EL (cell line): ENCODE measurements at regions not wholly inside any gene's neighbourhood (a gene's known extent, or its start where the extent isn't known, plus 50 kb on each side); places are given as distances from the start of the nearest gene placed in this dataset.

Experiments used
- DNase-seq: peaks from one replicate; pipeline ENCODE4 v3.0.0-alpha.2; 2016

DNA sequence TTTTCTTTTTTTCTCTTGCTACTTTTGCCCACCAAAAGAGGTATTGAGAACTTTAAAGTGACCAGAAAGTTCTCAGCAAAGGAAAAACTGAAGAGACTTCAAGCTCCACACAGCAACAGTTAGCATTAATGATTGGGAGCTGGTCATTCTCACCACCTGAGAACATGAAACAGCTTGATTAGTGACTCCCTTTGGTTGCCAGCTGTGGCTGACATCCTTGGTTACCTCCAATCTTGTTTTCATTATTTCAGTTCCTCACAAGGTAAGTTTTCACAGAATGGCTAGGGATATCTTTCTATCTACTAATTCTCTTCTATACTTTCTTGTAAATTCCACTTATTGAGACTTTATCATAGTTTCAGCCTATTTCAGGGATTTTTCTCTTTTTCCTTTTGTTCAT lies 427.9 kb downstream of the QKI start:
- DNase-seq, result no peak

DNA sequence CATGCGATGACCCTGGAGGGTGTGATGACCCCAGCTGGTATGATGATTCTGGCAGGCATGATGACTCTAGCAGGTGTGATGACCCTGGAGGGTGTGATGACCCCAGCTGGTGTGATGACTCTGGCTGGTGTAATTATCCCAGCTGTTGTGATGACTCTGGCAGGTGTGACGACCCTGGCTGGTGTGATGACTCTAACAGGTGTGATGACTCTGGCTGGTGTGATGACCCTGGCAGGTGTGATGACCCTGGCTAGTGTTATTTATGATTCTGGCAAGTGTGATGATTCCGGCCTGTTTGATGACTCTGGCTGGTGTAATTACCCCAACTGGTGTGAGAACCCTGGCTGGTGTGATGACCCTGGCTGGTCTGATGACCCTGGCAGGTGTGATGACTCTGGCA lies 427.2 kb downstream of the QKI start:
- no peak for DNase-seq

DNA sequence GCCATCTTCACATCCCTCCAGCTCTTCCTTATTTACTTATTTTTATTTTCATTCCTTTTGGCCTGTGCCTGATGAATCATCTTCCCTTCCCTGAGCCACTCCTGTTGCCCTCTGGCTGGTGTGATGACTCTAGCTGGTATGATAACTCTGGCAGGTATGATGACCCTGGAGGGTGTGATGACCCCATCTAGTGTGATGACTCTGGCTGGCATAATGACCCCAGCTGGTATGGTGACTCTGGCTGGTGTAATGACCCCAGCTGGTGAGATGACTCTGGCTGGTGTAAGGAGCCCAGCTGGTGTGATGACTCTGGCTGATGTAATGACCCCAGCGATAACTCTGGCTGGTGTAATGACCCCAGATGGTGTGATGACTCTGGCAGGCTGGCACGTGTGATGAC lies 426.8 kb downstream of the QKI start:
- DNase-seq, result peak; percentile 14

DNA sequence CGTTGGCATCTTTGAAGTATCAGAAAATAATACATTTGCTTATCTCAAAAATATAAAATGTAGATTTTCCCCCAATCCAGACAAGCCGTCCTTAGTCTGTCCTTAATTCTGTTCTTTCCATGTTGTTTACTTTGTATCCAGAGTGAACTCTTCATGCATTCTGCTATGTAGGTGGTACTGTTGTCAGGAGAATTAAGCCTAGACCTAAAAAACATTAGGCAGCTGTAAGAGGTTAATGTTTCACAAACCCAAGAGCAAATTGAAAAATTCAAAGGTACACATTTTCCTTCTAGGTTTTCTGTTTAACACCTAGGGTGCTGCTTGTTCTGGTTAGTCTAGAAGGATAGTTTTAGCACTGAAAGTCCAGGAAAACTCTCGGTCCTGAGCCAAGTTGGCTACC lies 426.4 kb downstream of the QKI start:
- no peak for DNase-seq

DNA sequence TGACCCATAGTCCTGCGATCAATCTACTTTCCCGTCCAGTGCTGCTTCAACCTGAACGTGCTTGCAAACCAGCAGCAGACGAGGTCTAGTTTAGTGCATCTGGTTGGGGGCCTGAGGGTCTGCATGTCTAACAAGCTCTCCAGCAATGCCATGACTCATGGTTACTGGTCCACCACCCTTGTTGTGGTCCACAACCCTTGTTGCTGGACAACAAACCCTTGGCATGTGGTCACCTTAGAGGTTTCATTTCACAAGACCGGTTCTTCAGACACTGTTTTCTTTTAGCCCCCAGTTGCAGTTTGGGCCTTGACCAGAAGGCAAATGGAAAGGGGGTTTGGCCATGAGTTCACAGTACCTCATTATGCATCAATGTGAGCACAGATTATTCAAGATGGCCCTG lies 424.8 kb downstream of the QKI start:
- no peak for DNase-seq

DNA sequence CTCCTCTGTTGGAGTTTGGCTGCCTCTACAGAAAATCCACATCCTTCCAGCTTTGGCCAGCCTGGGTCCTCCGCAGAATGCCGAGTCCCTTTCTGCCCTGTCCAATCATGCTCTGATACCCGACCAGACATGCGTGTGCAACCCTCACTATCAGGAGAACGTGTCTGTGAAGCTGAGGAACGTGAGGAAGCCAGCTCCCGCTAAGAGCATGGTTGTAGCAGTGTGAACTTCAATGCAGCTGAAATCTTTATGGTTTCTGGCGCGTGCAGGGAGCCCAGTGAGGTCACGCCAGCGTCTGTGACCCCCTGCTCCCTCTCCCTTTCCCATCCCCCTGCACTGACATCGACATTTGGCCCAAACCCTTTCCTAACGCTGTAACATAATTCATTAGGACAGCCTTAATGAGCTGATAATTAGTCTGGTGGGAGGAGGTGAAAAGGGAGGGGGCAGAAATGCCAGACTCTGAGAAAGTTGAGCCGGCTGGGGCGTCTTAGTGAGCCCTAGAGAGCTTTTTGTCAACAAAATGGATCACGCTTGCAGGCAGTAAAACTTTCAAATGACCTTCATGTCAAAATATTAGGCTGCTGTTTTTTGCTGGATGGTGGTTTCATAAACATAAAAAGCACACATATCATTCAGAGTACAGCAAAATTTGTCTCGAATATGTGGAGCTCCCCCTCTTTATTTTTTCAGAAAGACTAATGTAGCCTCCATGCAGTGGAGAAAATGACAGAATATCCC lies 423.3 kb downstream of the QKI start:
- DNase-seq, result peak; percentile 21

DNA sequence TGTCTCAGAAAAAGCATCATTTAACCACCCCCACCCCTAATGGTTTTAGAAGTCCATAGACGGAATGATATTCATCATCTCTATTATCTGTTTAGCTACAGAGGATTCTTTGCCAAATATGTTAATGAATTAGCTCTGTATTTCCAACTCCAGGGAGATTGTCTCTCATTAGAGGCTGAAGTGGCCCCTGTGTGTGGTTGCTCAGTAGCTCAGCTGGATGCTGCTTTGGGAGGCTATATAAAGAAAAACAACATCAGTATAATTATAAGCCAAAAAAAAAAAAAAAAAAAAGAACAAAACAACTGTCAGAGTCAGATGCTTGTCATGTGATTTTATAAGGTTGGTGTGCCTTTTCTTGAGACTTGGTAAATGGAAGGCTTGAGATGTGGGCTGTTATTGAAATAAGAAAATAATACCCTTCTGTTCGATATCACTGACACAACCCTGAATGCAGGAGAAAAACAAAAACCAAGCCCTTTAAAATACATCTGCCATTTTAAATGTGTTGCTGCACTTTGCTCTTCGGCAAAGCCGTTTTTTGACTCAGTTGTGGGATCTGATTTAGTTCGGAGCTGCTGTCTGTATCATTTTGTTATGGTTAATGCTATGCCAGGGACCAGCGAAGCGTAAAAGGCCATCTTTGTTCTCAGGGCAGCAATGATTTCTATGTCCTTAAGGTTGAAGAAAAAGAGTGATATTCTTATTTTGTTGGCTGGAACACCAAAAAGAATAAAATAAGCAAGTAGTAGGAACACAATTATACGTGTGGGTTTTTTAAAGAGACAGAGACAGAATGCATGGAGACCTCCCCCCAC lies 422.6 kb downstream of the QKI start:
- DNase-seq, result no peak

DNA sequence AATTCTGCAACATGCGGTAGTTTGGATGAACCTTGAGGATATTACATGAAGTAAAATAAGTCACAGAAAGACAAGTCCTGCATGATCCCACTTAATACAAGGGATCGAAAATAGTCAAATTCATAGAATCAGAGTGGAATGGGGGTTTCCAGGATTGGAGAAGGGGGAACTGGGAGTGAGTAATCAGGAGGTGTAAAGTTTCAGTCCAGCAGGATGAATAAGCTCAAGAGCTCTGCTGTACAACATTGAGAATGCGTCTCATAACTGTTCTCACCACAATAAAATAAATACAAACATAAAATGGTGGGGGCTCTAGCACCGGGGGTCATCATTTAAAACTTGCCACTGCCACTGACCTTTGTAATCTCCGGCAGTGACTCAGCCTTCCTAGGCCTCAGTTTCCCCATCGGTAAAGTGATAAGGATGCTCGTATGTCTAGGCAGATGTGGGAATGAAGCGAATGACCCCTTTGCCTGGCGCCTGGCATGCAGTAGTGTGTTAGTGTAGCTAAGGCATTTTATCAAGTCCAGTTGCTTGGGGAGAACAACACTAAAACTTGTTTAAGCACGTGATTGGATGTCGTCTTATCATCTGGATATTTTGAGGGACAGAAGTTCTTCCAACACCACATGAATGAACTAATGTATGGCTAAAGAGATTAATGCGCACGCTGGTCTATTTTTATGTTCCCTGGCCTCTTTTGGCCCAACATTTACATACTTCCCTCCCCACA lies 421.1 kb downstream of the QKI start:
- DNase-seq, result no peak

DNA sequence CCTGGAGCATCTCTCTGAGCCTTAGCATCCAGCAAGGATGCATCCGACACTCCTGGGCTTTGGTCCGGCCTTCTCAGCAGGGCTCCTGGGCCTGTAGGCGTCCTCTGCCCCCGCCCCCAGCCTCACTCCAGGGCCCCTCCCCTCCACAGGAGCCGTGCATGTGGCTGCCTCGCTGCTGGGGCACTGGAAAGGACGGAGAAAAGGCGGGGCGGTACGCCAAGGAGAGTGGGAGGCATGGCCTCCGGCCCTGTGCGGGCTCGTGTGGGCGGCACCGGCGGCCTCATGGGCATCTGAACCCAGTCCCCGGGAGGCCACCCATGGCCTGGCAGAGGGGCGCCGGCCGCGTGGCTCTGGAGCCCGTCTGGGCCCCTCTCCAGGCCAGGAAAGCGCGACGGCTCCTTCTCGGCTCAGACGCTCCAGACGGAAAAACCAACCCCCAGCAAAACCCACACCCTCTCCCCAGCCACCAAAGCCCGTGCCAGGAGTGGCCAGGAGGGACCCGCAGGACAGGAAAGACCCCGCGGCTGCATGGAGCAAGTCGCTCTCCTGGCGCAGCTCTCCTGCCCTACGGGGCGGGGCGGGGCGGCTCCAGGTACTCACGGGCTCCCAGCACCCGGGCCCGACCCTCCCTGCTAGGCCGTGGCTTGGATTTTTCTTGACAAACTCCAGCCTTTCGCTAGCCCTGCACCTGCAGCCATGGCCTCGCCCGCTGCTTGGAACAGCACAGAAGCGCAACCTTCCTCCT lies 419.9 kb downstream of the QKI start:
- no peak for DNase-seq

DNA sequence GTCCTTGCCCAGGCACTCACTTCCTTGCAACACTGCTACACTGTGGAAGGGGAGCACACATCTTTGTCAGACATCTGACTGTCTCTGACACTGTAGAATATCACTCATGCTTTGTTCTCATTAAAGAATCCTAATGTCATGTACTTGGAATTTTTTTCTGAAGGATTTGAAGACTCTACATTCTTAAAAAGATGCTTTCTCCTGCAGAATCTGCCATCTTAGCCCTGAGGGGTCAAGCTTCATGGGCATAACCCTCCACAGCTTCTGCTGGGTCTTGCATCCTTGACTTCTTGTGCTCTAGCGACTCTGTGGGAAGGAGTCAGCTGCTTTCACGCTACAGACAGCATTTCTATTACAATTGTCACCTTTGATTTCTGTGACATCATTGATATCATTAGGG lies 417.2 kb downstream of the QKI start:
- no peak for DNase-seq

DNA sequence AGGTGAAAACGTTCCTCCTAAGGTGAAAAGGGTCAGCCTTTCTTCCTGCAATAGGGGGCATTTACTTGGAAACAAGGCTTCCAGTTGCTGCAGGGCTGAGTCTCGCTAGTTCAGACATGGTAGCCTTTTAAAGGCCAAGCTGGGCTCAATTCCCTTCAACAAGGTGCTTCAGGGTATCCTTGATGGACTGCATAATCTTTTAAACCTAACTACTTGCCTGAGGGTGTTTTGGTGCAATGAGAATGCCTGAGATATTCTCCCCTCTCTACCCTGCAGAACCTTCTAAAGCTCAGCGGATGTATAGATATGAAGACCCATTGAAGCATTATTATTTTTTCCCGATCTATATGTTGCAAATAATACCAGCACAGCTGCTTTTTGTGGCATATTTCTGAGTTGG lies 416.1 kb downstream of the QKI start:
- DNase-seq, result no peak

DNA sequence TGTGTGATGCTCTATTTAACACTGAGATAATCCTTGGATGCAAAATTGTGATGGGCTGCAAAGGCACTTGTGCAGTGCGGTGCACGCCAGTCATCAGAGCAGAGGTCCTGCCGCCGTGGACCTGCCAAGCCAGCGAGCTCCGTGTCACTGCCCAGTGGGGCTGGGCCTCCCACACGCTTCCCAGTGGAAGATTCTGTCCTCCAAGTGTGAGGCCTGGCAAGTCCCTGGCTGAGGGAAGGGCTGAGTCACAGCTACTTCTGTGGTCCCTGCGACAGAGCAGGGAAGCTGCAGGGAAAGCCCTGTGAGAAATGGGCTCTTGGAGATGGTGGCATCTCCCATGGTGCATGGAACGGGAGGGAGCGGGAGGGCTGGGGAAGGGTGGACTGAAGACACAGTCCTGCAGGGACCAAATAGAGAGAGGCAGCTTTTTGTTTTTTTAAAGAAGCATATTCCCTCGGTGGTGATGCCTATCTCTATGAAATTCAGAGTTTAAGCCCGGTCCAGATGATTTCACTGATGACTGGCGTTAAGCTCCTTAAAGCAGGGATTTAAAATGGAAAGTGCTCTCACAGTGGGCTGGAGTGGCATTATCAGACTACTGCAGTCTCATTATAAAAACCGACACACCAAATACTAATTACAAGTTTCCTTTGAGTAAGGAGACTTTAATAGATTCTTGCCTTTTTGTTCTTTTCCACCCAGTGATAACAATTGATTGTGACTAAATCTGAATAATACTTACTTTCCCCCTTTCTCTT lies 413.7 kb downstream of the QKI start:
- DNase-seq, result peak; percentile 14

DNA sequence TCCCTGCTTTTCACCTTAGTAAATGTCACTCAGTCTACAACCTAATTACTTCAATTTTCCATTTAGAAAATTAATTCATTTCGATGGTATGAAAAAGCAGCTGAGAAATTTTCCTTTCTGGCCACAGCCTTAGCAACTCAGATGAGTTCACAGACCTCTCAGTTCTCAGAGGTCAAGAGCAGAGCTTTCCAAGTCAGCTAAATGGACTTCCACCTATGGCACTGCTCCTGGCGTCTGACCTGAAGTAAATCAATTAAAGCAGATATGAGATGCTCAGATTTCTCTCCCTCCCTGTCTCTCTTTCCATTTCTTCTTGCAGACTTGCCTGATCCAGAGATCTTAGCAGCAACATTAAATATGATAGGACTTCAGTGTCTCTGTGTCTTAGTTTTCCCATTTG lies 412.6 kb downstream of the QKI start:
- DNase-seq, result no peak

DNA sequence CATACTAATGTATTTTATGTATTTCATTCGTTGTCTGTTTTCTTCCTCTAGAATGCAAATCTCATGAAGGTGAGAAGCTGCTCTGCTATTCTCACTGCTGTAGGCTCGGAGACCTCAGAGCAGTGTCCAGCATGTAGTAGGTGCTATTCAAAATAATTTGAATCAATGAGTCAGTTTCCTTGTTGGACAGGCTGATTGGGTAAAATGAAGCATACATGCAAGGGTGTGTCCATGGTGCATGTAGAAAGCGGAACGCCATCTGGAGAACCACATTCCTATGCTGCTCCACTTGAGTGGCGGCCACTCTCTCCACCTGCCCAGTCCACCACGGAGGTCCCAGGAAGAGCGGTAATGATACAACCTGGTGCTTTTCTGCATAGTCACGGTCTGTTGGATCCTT lies 412.1 kb downstream of the QKI start:
- no peak for DNase-seq

DNA sequence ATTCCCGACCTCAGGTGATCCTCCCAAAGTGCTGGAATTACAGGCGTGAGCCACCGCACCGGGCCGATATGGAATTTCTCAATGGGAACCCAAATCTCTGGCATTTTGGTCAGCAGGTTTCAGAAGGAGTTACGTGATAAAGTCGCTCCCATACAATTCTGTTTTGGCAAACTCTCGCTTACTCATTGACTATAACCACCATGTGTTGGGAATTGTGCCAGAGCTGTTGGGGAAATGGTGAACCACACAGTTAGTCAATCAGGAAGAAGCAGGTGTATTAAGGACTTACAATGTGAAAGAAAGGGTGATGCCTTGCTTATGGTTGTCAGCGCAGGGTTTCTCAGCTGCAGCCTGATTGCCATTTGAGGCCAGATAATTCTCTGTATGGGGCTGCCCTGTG lies 410.5 kb downstream of the QKI start:
- peak; percentile 81 for DNase-seq

DNA sequence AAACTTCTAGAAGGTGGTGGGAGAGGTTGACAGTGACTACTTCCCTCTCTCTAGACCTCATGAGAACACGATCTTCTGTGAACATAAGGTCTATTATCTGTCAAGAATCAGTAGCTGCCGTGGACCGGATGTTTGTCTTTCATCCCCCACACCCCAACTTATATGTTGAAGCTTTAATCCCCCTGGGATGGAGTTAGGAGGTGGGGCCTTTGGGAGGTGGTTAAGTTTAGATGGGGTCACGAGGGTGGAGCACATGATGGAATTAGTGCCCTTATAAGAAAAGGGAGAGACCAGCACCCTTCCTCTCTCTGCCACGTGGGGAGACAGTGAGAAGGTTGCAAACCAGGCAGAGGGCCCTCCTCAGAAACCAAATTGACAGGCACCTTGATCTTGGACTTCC lies 409.1 kb downstream of the QKI start:
- no peak for DNase-seq

DNA sequence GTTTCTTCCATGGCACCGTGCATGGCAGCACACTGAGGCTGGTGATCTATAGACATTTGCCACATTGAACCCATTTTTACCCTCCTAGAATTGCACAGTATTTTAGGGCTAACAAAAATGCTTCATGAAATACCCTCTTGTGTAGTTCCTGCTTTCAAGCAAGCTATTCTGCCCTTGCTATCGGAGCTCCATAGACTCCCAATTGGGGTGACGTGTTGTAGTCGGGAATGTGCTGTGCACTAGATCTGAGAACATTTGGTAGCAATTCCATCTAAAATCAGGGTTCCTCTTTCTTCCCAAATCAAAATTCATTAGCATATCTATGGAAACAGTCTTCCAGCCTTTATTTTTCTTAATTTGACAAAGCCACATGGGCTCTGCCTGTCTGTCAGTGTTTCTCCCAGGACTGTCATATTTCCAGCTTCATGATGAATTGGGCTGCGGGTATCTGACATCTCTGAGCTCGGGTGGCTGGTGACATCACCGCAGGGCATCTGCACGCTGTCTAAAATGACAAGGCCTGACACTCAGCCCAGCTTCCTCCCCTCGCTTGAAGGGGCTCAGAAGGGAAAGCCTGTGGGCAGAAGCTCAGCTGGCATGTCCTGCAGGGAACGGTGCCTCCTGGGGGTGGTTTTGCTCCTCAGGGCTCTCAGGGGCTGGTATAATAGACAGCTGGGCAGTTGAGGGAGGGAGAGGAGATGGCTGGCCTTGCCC lies 406.4 kb downstream of the QKI start:
- no peak for DNase-seq

DNA sequence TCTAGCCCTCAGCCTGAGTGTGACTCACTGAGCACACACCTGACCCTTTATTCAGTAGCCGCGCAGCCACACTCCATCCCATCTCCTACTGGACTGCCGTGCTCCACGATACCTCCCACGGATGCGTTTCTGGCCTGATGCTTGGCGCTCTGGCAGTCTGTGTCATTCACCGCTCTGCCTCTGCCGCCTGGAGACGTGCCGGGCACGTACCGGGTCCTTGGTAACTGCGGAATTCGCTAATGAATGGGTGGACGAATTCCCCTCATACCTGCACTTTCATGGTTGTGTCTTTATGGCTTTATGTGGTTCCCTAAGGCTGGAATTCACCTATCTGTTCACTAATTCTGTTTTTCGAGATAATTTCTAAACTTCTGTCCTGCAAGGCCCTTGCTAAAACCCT lies 405.7 kb downstream of the QKI start:
- DNase-seq, result no peak

DNA sequence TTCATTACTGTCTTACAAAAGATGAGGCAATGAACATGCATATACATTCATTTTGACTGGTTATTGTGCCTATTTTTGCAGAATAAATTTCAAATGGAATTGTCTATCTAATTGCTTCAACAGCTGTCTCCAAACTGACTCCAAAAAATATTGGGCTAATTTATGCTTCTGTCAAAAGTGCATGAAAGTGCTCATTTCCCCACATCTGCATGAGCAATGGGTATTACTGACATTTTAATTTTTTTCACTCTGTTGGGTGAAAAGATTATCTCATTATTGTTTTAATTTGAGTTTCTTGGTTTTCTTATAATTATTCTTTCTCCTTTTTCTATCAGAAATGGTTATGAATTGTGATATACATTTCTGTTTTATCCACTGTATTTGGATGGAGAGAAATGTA lies 404.2 kb downstream of the QKI start:
- no peak for DNase-seq

DNA sequence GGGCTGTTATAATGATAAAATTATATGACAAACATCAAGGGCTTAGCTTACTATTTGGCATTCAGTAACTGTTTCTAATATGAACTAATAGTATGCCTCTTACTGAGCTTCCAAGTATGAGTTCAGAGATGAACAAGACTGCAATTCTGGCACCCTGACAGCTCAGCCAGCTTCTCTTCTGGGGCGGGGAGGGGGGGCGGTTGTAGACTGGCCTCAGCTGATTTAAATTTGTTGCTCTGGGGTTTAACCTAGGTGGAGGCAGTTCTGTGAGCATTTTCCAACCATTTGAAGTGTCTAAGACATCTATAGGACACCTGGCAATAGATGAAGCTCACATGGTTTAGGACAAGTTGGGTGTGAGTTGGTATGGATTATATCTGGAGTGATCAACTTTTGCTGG lies 401.9 kb downstream of the QKI start:
- no peak for DNase-seq

DNA sequence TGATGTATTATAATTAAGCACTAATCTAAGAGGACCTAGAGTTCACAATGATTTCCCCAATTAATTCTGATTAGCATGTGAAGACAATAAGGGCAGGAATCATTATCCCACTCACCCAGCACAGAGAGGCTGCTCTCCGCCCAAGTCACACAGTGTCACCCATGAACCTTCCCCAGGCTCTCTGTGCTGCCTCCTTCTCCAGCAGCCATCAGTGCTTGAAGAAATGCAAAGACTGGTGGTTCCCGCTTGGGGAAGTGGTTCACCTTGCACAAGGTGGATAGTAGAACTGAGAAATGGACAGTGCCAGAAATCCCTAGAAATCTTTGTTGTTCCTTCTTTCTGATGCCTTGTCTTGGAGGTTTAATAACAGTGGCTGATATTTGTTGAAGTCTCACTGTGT lies 401.3 kb downstream of the QKI start:
- DNase-seq, result no peak
